GM19240 (cell line): ENCODE measurements at regions not wholly inside any gene's neighbourhood (a gene's known extent, or its start where the extent isn't known, plus 50 kb on each side); places are given as distances from the start of the nearest gene placed in this dataset.

Experiments used
- DNase-seq: peaks from one replicate; pipeline ENCODE4 v3.0.0; 2011; ENCODE audit warnings: low spot score; ENCODE audit not compliant: insufficient read length

- no peak for DNase-seq
Observed at GRCh38 chr2:238963161-238963970, 115.5 kb downstream of the TWIST2 start.

GRCh38 chr2:238963971-238964328 lies 116.1 kb downstream of the TWIST2 start:
- no peak for DNase-seq

GRCh38 chr2:238964544-238965067 lies 116.7 kb downstream of the TWIST2 start:
- no peak for DNase-seq

GRCh38 chr2:238965371-238966071 lies 117.6 kb downstream of the TWIST2 start:
- DNase-seq = no peak

- DNase-seq = no peak
Observed at GRCh38 chr2:238966072-238966937, 118.4 kb downstream of the TWIST2 start.

GRCh38 chr2:238967031-238967977 lies 119.4 kb downstream of the TWIST2 start:
- DNase-seq = no peak

GRCh38 chr2:238967978-238968360 lies 120.1 kb downstream of the TWIST2 start:
- DNase-seq = no peak

- no peak for DNase-seq
Observed at GRCh38 chr2:238968616-238969384, 120.9 kb downstream of the TWIST2 start.

- no peak for DNase-seq
Observed at GRCh38 chr2:238969857-238970256, 122.0 kb downstream of the TWIST2 start.

GRCh38 chr2:238970553-238971081 lies 122.7 kb downstream of the TWIST2 start:
- peak; percentile 79 for DNase-seq

GRCh38 chr2:238971318-238972145 lies 123.6 kb downstream of the TWIST2 start:
- DNase-seq = no peak

- no peak for DNase-seq
Observed at GRCh38 chr2:238972146-238972445, 124.2 kb downstream of the TWIST2 start.

GRCh38 chr2:238973038-238973739 lies 125.3 kb downstream of the TWIST2 start:
- DNase-seq = no peak

- DNase-seq = no peak
Observed at GRCh38 chr2:238974081-238974480, 126.2 kb downstream of the TWIST2 start.

- no peak for DNase-seq
Observed at GRCh38 chr2:238974501-238975166, 126.7 kb downstream of the TWIST2 start.

- no peak for DNase-seq
Observed at GRCh38 chr2:238975408-238975807, 127.5 kb downstream of the TWIST2 start.

GRCh38 chr2:238978497-238978896 lies 130.6 kb downstream of the TWIST2 start:
- DNase-seq = no peak

- no peak for DNase-seq
Observed at GRCh38 chr2:238979636-238980035, 131.8 kb downstream of the TWIST2 start.
